HG02642 (cell line): ENCODE measurements at regions not wholly inside any gene's neighbourhood (a gene's known extent, or its start where the extent isn't known, plus 50 kb on each side); places are given as distances from the start of the nearest gene placed in this dataset.
"Not testable (repeated sequence)": the region's sequence is repeated elsewhere in the genome, so short reads cannot be mapped to it uniquely, and the experiment has no call there.

Experiments used
- ATAC-seq: cut with Tn5 transposase; IDR thresholded peaks from one replicate; pipeline ENCODE4 v1.9.1; 2021; ENCODE audit warnings: mild to moderate bottlenecking; ENCODE audit not compliant: unreplicated experiment, poor library complexity

- ATAC-seq, result not testable (repeated sequence)
Measured at GRCh38 chr7:35853194-35853593, 52.3 kb downstream of the SEPTIN7 start.

- no peak for ATAC-seq
Measured at GRCh38 chr7:35854311-35854710, 53.5 kb downstream of the SEPTIN7 start.

- no peak for ATAC-seq
Measured at GRCh38 chr7:35856175-35856574, 55.3 kb downstream of the SEPTIN7 start.

DNA sequence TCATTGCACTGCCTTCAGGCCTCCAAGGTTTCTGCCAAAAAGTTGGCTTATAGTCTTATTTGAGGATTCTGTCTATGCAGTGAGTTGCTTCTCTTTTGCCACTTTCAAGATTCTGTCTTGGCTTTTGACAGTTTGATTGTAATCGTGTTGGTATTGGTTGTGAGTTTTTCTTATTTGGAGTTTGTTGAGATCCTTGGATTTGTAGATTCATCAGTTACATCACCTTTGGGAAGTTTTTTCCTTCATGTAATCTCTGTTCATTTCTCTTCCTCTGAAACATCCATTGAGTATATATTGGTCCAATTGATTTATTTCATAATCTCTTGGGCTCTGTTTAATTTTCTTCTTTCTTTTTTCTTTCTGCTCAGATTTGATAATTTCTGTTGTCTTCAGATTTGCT, 59.8 kb downstream of the SEPTIN7 start:
- ATAC-seq, result no peak

DNA sequence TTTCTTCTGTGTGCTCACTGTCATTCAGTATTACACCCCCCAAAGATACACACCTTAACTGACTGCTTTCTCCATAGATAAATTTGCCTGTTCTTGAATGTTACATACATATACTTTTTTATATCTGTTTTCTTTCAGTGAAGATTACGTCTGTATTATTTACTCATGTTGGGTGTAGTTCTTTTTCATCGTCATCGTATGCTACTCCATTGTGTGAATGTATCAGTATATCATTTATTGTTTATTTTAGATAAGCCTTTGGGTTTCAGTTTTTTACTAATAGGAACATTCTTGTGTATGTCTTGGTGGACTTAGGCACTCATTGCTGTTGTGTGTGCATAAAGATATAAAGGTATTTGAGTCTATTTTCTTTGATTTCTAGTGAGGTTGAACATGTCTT, 64.4 kb downstream of the SEPTIN7 start:
- ATAC-seq, result no peak

DNA sequence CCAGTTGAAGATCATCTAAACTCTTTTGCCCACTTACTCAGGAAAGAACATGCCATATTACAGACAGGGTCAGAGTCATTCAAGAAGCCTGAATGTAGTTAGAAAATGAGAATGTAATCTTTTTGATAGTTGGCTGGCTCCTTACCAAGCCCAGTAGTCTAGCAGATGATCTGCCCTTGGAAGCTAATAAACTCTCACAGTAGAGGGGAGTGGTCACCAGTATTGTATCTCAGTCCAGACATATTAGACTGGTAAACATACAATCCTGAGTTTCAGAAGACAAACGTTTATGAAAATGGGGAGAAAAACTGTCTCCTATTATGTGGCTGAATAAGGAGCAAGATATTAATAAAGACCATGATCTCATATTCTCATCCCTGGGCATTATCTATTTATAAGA, 65.3 kb downstream of the SEPTIN7 start:
- ATAC-seq, result no peak

GRCh38 chr7:35869117-35869516, 68.3 kb downstream of the SEPTIN7 start:
- ATAC-seq, result not testable (repeated sequence)

- no peak for ATAC-seq
Measured at GRCh38 chr7:35869810-35870209, 69.0 kb downstream of the SEPTIN7 start.

GRCh38 chr7:35871856-35872255, 71.0 kb downstream of the SEPTIN7 start:
- no peak for ATAC-seq

DNA sequence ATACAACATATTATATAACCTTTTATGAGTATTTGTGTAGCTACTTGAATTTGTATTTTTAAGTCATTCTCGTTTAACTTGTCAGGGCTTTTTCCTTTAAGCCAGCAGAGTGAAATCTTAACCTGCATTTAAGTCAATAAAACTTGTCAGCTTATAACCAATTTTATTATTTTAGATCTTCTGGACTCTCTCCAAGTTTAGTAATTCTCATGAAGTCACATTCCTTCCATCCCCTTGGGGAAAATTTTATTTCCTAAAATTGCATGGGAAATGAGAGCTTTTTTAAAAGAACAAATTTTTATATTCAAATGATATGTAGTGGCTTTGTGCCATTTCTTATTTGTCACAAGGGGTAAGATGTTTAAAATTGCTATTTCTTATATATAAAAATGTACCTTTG, 74.0 kb downstream of the SEPTIN7 start:
- ATAC-seq, result no peak

DNA sequence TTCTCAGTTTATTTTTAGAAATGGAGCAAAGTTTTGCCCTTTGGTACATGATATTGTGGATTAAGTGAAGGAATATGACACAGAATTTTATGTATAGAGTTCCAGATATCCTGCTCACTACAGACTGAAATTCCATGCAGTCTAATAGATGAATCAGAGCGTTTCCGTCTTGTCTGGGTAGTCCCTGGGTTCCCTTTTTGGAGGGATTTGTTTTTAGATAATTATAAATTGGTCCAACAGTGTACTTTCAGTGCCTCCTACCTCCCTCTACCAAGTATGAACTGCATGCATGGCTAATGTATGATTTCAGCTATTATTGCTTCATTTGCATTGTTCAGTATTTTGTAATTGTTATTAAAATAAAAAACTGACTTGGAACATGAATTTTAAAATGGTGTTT, 74.4 kb downstream of the SEPTIN7 start:
- no peak for ATAC-seq

DNA sequence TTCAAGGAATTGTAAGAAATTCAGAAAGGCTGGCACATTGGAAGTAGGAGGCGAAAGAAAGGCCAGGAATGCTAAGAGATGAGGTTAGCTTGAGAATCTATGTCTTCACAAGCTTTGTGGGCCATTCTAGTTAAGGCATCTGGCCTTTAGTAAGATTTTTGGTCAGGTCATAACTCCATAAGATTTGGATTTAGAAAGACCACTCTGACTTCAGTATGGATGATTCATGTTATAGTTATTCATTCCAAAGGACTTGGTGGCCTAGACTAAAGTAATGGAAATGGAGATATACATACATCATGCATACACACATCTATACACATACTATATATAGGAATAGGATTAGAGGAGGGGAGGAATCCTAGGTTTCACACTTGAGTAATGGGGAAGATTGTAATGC, 77.5 kb downstream of the SEPTIN7 start:
- ATAC-seq, result no peak

GRCh38 chr7:35887430-35887829, 86.6 kb downstream of the SEPTIN7 start:
- not testable (repeated sequence) for ATAC-seq

DNA sequence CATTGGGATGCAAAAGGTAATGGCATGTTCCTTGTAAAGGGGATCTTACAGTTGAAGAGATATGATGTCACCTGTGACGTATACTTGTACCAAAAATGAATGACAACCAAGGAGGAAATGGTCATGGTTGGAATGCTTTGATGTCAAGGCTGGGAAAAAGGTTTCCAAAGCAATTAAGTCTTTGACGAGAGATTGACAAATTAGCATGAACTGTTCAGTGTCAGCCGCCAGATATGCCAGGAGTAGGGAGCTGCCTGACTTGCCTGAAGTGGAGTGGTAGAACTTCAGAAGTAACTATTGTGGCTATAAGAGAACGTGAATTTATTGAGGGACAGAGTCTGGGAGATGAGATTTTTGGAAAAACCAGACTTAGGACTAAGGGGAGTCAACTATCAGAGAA, 88.1 kb downstream of the SEPTIN7 start:
- ATAC-seq, result no peak

GRCh38 chr7:35889870-35890269, 89.0 kb downstream of the SEPTIN7 start:
- no peak for ATAC-seq

DNA sequence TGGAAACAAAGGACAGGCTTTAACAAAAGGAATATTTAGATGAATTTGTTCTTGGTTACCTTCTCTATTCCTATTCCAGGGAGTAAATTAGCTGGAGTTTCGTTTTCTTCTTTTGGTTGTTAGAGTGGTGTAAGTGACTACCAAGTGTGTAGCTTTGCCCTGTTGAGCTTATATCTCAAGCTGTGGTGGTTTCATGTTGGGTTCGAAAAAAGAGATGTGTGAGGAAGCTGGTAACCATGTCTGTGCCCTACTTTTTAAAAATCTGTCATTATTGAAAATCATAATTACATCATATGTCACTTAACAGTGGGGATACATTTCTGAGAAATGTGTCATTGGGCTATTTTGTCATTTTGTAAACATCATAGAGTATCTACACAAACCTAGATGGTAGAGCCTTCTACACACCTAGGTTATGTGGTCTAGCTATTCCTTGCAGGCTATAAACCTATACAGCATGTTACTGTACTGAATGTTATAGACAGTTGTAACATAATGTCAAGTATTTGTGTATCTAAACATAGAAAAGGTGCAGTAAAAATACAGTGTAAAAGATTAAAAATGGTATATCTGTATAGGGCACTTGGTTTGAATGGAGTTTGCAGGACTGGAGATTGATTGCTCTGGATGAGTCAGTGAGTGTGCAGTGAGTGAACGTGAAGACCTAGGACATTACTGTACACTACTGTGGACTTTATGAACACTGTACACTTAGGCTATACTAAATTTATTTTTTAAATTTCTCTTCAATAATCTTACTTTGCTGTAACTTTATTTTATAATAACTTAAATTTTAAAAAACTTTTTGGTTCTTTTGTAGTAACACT, 90.4 kb downstream of the SEPTIN7 start:
- no peak for ATAC-seq

GRCh38 chr7:35893649-35894048, 92.8 kb downstream of the SEPTIN7 start:
- no peak for ATAC-seq

DNA sequence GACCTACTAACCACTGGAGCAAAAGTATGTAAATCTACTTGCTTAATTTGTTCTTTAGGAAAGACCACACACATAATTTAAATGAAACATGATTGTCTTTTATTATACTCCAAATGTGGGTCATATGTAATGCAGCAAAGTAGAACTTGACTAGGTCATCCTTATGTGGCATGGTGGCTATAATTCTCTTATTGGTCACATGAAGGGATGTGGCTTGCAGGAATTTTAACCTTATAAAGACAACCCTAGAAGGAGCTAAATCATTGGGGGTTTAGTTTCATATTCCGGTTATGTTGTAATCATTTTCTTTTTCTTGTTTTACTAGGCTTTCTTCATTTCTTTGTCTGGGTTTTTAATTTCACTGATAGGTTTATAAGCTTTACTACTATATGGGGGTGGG, 93.9 kb downstream of the SEPTIN7 start:
- ATAC-seq, result no peak

DNA sequence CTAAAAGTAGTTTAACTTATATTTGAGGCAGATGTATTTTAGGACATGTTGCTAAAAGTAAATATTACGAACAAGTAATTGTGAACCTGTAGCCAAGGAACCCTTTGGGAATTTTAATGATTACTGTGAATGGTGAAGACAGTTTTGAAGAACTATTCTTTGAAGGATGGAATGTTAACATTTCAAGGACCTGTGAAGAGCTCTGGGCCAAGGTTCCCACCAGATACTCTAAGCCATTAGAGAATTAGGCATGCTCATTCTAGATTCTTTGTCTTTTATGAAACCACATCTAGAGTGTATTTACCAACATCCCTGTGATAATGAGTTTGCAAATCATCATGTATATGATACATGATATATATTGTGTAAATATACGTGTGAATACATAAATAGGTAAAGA, 99.8 kb downstream of the SEPTIN7 start:
- ATAC-seq, result no peak

- ATAC-seq, result no peak
Measured at GRCh38 chr7:35905555-35905954, 104.7 kb downstream of the SEPTIN7 start.

DNA sequence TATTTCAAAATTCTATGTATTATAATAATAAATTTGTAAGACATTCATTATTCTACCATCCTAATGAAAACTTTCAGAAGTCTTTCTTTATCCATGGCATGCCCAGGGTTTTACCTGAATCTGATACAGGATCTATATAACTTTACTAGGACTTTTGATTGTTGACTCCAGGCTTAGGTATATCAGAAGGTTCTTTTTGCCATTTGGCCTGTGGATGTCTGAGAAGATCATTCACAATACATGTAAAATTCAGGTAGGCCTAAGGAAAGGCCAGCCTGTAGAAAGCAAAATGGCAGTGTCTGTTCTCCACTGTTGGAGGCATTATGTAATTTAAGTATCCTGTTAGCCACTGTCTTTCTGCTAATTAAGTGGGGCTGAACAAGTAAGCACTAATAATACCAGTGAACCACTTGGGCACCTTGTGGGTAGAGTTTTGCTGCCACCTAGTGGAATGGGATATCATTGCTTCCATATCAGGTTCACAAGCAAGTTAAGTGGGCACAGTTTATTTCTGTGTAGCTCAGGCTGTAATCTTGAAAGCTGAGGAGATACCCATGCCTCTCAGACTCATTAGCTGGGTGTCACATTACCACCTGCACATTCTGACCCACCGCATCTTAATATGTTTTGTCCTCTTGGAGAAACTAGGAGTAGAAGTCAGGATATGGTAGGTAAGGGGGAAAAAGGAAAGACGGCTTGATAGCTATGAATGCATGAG, 105.5 kb downstream of the SEPTIN7 start:
- peak; percentile 85 for ATAC-seq
